Activated naive CD4-positive, alpha-beta T cell treated with anti-CD3 and anti-CD28 coated beads, Interleukin-2, amount 10 ng/mL, durations not matched to agents 7 days and 5 days (primary cell): ENCODE measurements at regions not wholly inside any gene's neighbourhood (a gene's known extent, or its start where the extent isn't known, plus 50 kb on each side); places are given as distances from the start of the nearest gene placed in this dataset.

Experiments
- CTCF ChIA-PET: fragments of 350-600 bp; sonication (Branson Sonifier 250); formaldehyde crosslinking; loops from one replicate; lab custom pipeline; 2021; ENCODE audit warnings: antibody characterized with exemption; lab: Charles Lee
- DNase-seq: peaks from one replicate; pipeline ENCODE4 v3.0.0-alpha.2; 2020
- H3K27ac Mint-ChIP-seq: one replicate; pipeline ENCODE4 v1.8.0; 2021; ENCODE audit warnings: mild to moderate bottlenecking, moderate library complexity, mixed read lengths
- H3K27me3 Mint-ChIP-seq: one replicate; pipeline ENCODE4 v1.8.0; 2021; ENCODE audit warnings: mild to moderate bottlenecking, mixed read lengths
- H3K36me3 Mint-ChIP-seq: one replicate; pipeline ENCODE4 v1.8.0; 2021; ENCODE audit warnings: mixed read lengths
- H3K4me1 Mint-ChIP-seq: one replicate; pipeline ENCODE4 v1.8.0; 2021; ENCODE audit warnings: mixed read lengths
- H3K4me3 Mint-ChIP-seq: one replicate; pipeline ENCODE4 v1.8.0; 2021; ENCODE audit warnings: mild to moderate bottlenecking, moderate library complexity, mixed read lengths
- H3K9me3 Mint-ChIP-seq: one replicate; pipeline ENCODE4 v1.8.0; 2021; ENCODE audit warnings: mixed read lengths

- no peaks in the 10 kb centered on the region for H3K4me1 Mint-ChIP-seq
- no peaks in the 10 kb centered on the region for H3K27me3 Mint-ChIP-seq
- H3K9me3 Mint-ChIP-seq = no peaks in the 10 kb centered on the region
- H3K36me3 Mint-ChIP-seq = no peaks in the 10 kb centered on the region
- CTCF ChIA-PET = interaction anchor here (0.6 to 0.7 kb wide), 2 partner anchors 14 to 857 kb away, joined by 3 to 4 read pairs; no protein-coding TSS in a partner anchor
- H3K27ac Mint-ChIP-seq = no peak overlapping the region
- no peak overlapping the region for H3K4me3 Mint-ChIP-seq
- DNase-seq = no peak
Measured at GRCh38 chr1:219402925-219403324, 210.0 kb downstream of the ZC3H11B start.

GRCh38 chr1:219401724-219402625 is 210.9 kb downstream of the ZC3H11B start:
- CTCF ChIA-PET = interaction anchor here (0.6 kb wide), 1 partner anchor 15 kb away, joined by 4 read pairs; no protein-coding TSS in a partner anchor
- Mint-ChIP-seq H3K36me3 (no peaks in the 10 kb centered on the region), H3K4me3 (no peak overlapping the region)

GRCh38 chr1:219399446-219399845 is 213.5 kb downstream of the ZC3H11B start:
- no peak overlapping the region for H3K4me3 Mint-ChIP-seq
- no peak for DNase-seq
- H3K27me3 Mint-ChIP-seq = no peaks in the 10 kb centered on the region
- CTCF ChIA-PET = no interaction called here
- peaks cover 5% of the 10 kb centered on the region for H3K9me3 Mint-ChIP-seq
- no peak overlapping the region for H3K27ac Mint-ChIP-seq
- H3K36me3 Mint-ChIP-seq = no peaks in the 10 kb centered on the region
- no peaks in the 10 kb centered on the region for H3K4me1 Mint-ChIP-seq

More at GRCh38 chr1:219401724-219402625, 210.9 kb downstream of the ZC3H11B start:
- Mint-ChIP-seq H3K9me3 (no peaks in the 10 kb centered on the region), H3K27me3 (no peaks in the 10 kb centered on the region), H3K4me1 (no peaks in the 10 kb centered on the region), H3K27ac (no peak overlapping the region)
- DNase-seq = no peak

GRCh38 chr1:219398815-219399396 is 214.0 kb downstream of the ZC3H11B start:
- no peaks in the 10 kb centered on the region for H3K27me3 Mint-ChIP-seq
- H3K4me1 Mint-ChIP-seq = no peaks in the 10 kb centered on the region
- H3K4me3 Mint-ChIP-seq = no peak overlapping the region
- CTCF ChIA-PET = no interaction called here
- no peak overlapping the region for H3K27ac Mint-ChIP-seq
- H3K36me3 Mint-ChIP-seq = no peaks in the 10 kb centered on the region
- H3K9me3 Mint-ChIP-seq = peaks cover 5% of the 10 kb centered on the region
- no peak for DNase-seq

GRCh38 chr1:219397511-219397910 is 215.4 kb downstream of the ZC3H11B start:
- no peak for DNase-seq
- H3K27me3 Mint-ChIP-seq = no peaks in the 10 kb centered on the region
- H3K27ac Mint-ChIP-seq = no peak overlapping the region
- H3K36me3 Mint-ChIP-seq = no peaks in the 10 kb centered on the region
- peaks cover 5% of the 10 kb centered on the region for H3K9me3 Mint-ChIP-seq
- H3K4me1 Mint-ChIP-seq = no peaks in the 10 kb centered on the region
- CTCF ChIA-PET = no interaction called here
- H3K4me3 Mint-ChIP-seq = no peak overlapping the region

GRCh38 chr1:219391297-219391696 is 217.6 kb downstream of the LYPLAL1 start:
- H3K36me3 Mint-ChIP-seq = no peaks in the 10 kb centered on the region
- CTCF ChIA-PET = no interaction called here
- H3K9me3 Mint-ChIP-seq = peaks cover 2% of the 10 kb centered on the region
- no peaks in the 10 kb centered on the region for H3K4me1 Mint-ChIP-seq
- H3K27ac Mint-ChIP-seq = no peak overlapping the region
- no peak overlapping the region for H3K4me3 Mint-ChIP-seq
- no peaks in the 10 kb centered on the region for H3K27me3 Mint-ChIP-seq
- no peak for DNase-seq

GRCh38 chr1:219387211-219387610 is 213.5 kb downstream of the LYPLAL1 start:
- no peaks in the 10 kb centered on the region for H3K36me3 Mint-ChIP-seq
- CTCF ChIA-PET = no interaction called here
- DNase-seq = no peak

GRCh38 chr1:219385787-219386427 is 212.2 kb downstream of the LYPLAL1 start:
- peak; percentile 27 for DNase-seq

More at GRCh38 chr1:219387211-219387610, 213.5 kb downstream of the LYPLAL1 start:
- H3K4me1 Mint-ChIP-seq = no peaks in the 10 kb centered on the region
- no peak overlapping the region for H3K4me3 Mint-ChIP-seq
- H3K9me3 Mint-ChIP-seq = no peaks in the 10 kb centered on the region
- H3K27me3 Mint-ChIP-seq = no peaks in the 10 kb centered on the region
- no peak overlapping the region for H3K27ac Mint-ChIP-seq

GRCh38 chr1:219383281-219383680 is 209.6 kb downstream of the LYPLAL1 start:
- H3K4me1 Mint-ChIP-seq = no peaks in the 10 kb centered on the region
- H3K4me3 Mint-ChIP-seq = no peak overlapping the region
- no peaks in the 10 kb centered on the region for H3K36me3 Mint-ChIP-seq
- DNase-seq = no peak
- CTCF ChIA-PET = no interaction called here
- H3K9me3 Mint-ChIP-seq = no peaks in the 10 kb centered on the region
- H3K27me3 Mint-ChIP-seq = no peaks in the 10 kb centered on the region
- H3K27ac Mint-ChIP-seq = no peak overlapping the region

More at GRCh38 chr1:219385787-219386427, 212.2 kb downstream of the LYPLAL1 start:
- CTCF ChIA-PET = interaction anchor here (0.6 kb wide), 1 partner anchor 235 kb away, joined by 4 read pairs; no protein-coding TSS in a partner anchor
- H3K4me1 Mint-ChIP-seq = no peaks in the 10 kb centered on the region
- no peak overlapping the region for H3K27ac Mint-ChIP-seq
- no peaks in the 10 kb centered on the region for H3K36me3 Mint-ChIP-seq
- H3K4me3 Mint-ChIP-seq = no peak overlapping the region
- H3K9me3 Mint-ChIP-seq = no peaks in the 10 kb centered on the region
- no peaks in the 10 kb centered on the region for H3K27me3 Mint-ChIP-seq

GRCh38 chr1:219381396-219381795 is 207.7 kb downstream of the LYPLAL1 start:
- Mint-ChIP-seq H3K4me1 (no peaks in the 10 kb centered on the region), H3K27me3 (no peaks in the 10 kb centered on the region), H3K4me3 (no peak overlapping the region), H3K36me3 (no peaks in the 10 kb centered on the region), H3K27ac (no peak overlapping the region), H3K9me3 (no peaks in the 10 kb centered on the region)
- DNase-seq = no peak
- CTCF ChIA-PET = no interaction called here

GRCh38 chr1:219380463-219380862 is 206.8 kb downstream of the LYPLAL1 start:
- CTCF ChIA-PET = no interaction called here
- Mint-ChIP-seq H3K4me1 (no peaks in the 10 kb centered on the region), H3K36me3 (no peaks in the 10 kb centered on the region), H3K9me3 (no peaks in the 10 kb centered on the region), H3K4me3 (no peak overlapping the region), H3K27me3 (no peaks in the 10 kb centered on the region), H3K27ac (no peak overlapping the region)
- no peak for DNase-seq

GRCh38 chr1:219379691-219380090 is 206.0 kb downstream of the LYPLAL1 start:
- Mint-ChIP-seq H3K36me3 (no peaks in the 10 kb centered on the region), H3K9me3 (no peaks in the 10 kb centered on the region), H3K4me3 (no peak overlapping the region), H3K4me1 (no peaks in the 10 kb centered on the region), H3K27me3 (no peaks in the 10 kb centered on the region), H3K27ac (no peak overlapping the region)
- no peak for DNase-seq
- CTCF ChIA-PET = no interaction called here

- Mint-ChIP-seq H3K27ac (no peak overlapping the region), H3K27me3 (no peaks in the 10 kb centered on the region), H3K4me3 (no peak overlapping the region), H3K4me1 (no peaks in the 10 kb centered on the region), H3K36me3 (no peaks in the 10 kb centered on the region), H3K9me3 (no peaks in the 10 kb centered on the region)
- no peak for DNase-seq
- CTCF ChIA-PET = no interaction called here
Measured at GRCh38 chr1:219374636-219375035, 201.0 kb downstream of the LYPLAL1 start.

GRCh38 chr1:219374046-219374566 is 200.4 kb downstream of the LYPLAL1 start:
- Mint-ChIP-seq H3K4me1 (no peaks in the 10 kb centered on the region), H3K36me3 (no peaks in the 10 kb centered on the region), H3K27ac (no peak overlapping the region), H3K4me3 (no peak overlapping the region), H3K27me3 (no peaks in the 10 kb centered on the region), H3K9me3 (no peaks in the 10 kb centered on the region)
- CTCF ChIA-PET = no interaction called here
- DNase-seq = no peak
